B cell (primary cell): ENCODE measurements at regions not wholly inside any gene's neighbourhood (a gene's known extent, or its start where the extent isn't known, plus 50 kb on each side); places are given as distances from the start of the nearest gene placed in this dataset.

Experiments used
- EZH2 ChIP-seq: IDR thresholded peaks from 2 replicates; pipeline ENCODE4 v1.6.1; 2012; ENCODE audit warnings: borderline replicate concordance, low read depth, mild to moderate bottlenecking, moderate library complexity, low read length; ENCODE audit not compliant: insufficient read depth, poor library complexity, severe bottlenecking
- TF ChIP-seq, protein P1 (sequence below): fragments of 200-600 bp; IDR thresholded peaks from one replicate; pipeline ENCODE4 v1.8.0; 2022; ENCODE audit warnings: antibody characterized with exemption, mild to moderate bottlenecking

- TF ChIP-seq, protein P1, sequence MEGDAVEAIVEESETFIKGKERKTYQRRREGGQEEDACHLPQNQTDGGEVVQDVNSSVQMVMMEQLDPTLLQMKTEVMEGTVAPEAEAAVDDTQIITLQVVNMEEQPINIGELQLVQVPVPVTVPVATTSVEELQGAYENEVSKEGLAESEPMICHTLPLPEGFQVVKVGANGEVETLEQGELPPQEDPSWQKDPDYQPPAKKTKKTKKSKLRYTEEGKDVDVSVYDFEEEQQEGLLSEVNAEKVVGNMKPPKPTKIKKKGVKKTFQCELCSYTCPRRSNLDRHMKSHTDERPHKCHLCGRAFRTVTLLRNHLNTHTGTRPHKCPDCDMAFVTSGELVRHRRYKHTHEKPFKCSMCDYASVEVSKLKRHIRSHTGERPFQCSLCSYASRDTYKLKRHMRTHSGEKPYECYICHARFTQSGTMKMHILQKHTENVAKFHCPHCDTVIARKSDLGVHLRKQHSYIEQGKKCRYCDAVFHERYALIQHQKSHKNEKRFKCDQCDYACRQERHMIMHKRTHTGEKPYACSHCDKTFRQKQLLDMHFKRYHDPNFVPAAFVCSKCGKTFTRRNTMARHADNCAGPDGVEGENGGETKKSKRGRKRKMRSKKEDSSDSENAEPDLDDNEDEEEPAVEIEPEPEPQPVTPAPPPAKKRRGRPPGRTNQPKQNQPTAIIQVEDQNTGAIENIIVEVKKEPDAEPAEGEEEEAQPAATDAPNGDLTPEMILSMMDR = no peak
- TF ChIP-seq EZH2 = no peak
These were observed 276.7 kb upstream of the ADRA1B start for GRCh38 chr5:159639590-159639989.
